Ishikawa (cell line): ENCODE measurements at regions not wholly inside any gene's neighbourhood (a gene's known extent, or its start where the extent isn't known, plus 50 kb on each side); places are given as distances from the start of the nearest gene placed in this dataset.

Source experiments
- CEBPB ChIP-seq: IDR thresholded peaks from 2 replicates; pipeline ENCODE4 v1.6.1; 2012
- CREB1 ChIP-seq: IDR thresholded peaks from 2 replicates; pipeline ENCODE4 v1.6.1; 2012; ENCODE audit warnings: low read depth
- EGR1 ChIP-seq: IDR thresholded peaks from 2 replicates; pipeline ENCODE4 v1.6.1; 2012
- EP300 ChIP-seq: IDR thresholded peaks from 2 replicates; pipeline ENCODE4 v1.6.1; 2012; ENCODE audit warnings: borderline replicate concordance
- FOXM1 ChIP-seq: IDR thresholded peaks from 2 replicates; pipeline ENCODE4 v1.6.1; 2012; ENCODE audit warnings: low read depth, borderline replicate concordance
- RAD21 ChIP-seq: IDR thresholded peaks from 2 replicates; pipeline ENCODE4 v1.6.1; 2012; ENCODE audit warnings: low read depth
- TAF1 ChIP-seq: IDR thresholded peaks from 2 replicates; pipeline ENCODE4 v1.6.1; 2012; ENCODE audit warnings: low read depth, mild to moderate bottlenecking
- TCF12 ChIP-seq: IDR thresholded peaks from 2 replicates; pipeline ENCODE4 v1.6.1; 2012; ENCODE audit warnings: low read depth
- TEAD4 ChIP-seq: IDR thresholded peaks from 2 replicates; pipeline ENCODE4 v1.6.1; 2012
- YY1 ChIP-seq: IDR thresholded peaks from 2 replicates; pipeline ENCODE4 v1.6.1; 2012; ENCODE audit warnings: low read depth
- TF ChIP-seq, protein P1 (sequence below): IDR thresholded peaks from 2 replicates; pipeline ENCODE4 v1.6.1; 2012; ENCODE audit warnings: low read depth, mild to moderate bottlenecking
- TF ChIP-seq, protein P2 (sequence below): IDR thresholded peaks from 2 replicates; pipeline ENCODE4 v1.6.1; 2012
- TF ChIP-seq, protein P3 (sequence below): IDR thresholded peaks from 2 replicates; pipeline ENCODE4 v1.6.1; 2012

DNA sequence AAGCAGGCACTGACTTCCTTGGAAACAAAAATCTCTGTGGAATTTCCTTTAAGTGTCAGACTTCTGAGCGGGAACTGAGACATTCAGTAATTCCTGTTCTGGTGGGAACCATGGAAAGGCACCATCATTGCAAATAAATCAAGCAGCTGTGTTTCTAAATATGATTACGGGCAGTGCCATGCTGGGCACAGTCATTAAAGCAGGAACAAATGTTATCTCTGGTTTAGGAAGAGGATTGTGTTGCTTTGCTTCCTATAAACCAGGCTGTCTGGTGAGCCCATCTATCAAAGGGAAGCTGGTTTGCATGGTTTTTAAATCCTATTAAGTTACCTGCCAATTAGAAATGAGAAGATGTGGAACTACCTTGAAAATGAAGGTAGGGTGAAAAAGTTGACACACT is 86.7 kb downstream of the EBLN2 start:
- TF ChIP-seq YY1 = no peak
- TF ChIP-seq CEBPB = no peak
- no peak for TF ChIP-seq RAD21
- no peak for TF ChIP-seq EP300
- TF ChIP-seq TCF12 = no peak
- TF ChIP-seq CREB1 = no peak
- TF ChIP-seq, protein P1, sequence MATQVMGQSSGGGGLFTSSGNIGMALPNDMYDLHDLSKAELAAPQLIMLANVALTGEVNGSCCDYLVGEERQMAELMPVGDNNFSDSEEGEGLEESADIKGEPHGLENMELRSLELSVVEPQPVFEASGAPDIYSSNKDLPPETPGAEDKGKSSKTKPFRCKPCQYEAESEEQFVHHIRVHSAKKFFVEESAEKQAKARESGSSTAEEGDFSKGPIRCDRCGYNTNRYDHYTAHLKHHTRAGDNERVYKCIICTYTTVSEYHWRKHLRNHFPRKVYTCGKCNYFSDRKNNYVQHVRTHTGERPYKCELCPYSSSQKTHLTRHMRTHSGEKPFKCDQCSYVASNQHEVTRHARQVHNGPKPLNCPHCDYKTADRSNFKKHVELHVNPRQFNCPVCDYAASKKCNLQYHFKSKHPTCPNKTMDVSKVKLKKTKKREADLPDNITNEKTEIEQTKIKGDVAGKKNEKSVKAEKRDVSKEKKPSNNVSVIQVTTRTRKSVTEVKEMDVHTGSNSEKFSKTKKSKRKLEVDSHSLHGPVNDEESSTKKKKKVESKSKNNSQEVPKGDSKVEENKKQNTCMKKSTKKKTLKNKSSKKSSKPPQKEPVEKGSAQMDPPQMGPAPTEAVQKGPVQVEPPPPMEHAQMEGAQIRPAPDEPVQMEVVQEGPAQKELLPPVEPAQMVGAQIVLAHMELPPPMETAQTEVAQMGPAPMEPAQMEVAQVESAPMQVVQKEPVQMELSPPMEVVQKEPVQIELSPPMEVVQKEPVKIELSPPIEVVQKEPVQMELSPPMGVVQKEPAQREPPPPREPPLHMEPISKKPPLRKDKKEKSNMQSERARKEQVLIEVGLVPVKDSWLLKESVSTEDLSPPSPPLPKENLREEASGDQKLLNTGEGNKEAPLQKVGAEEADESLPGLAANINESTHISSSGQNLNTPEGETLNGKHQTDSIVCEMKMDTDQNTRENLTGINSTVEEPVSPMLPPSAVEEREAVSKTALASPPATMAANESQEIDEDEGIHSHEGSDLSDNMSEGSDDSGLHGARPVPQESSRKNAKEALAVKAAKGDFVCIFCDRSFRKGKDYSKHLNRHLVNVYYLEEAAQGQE = no peak
- TF ChIP-seq, protein P2, sequence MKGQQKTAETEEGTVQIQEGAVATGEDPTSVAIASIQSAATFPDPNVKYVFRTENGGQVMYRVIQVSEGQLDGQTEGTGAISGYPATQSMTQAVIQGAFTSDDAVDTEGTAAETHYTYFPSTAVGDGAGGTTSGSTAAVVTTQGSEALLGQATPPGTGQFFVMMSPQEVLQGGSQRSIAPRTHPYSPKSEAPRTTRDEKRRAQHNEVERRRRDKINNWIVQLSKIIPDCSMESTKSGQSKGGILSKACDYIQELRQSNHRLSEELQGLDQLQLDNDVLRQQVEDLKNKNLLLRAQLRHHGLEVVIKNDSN = no peak
- TF ChIP-seq TEAD4 = no peak
- TF ChIP-seq FOXM1 = no peak
- TF ChIP-seq, protein P3, sequence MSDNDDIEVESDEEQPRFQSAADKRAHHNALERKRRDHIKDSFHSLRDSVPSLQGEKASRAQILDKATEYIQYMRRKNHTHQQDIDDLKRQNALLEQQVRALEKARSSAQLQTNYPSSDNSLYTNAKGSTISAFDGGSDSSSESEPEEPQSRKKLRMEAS = no peak
- no peak for TF ChIP-seq TAF1
- TF ChIP-seq EGR1 = no peak
